H1 (cell line): ENCODE measurements at regions not wholly inside any gene's neighbourhood (a gene's known extent, or its start where the extent isn't known, plus 50 kb on each side); places are given as distances from the start of the nearest gene placed in this dataset.

ENCODE experiments used
- ATF3 ChIP-seq: IDR thresholded peaks from 2 replicates; pipeline ENCODE4 v1.6.1; 2011; ENCODE audit warnings: low read depth, mild to moderate bottlenecking, low read length; ENCODE audit not compliant: insufficient read depth
- CHD2 ChIP-seq: IDR thresholded peaks from 2 replicates; pipeline ENCODE4 v1.6.1; 2012; ENCODE audit warnings: low read length, improper control_type of control experiment
- CTCF ChIP-seq, 3 experiments: IDR thresholded peaks; 1 replicate in 2 of 3; 2 replicates in 1 of 3; pipeline versions ENCODE4 v1.5.1 to v1.6.1; 2011; ENCODE audit warnings: low read length in 3 of 3, mild to moderate bottlenecking in 3 of 3, inconsistent platforms in 2 of 3, low read depth in 1 of 3, moderate library complexity in 1 of 3; ENCODE audit not compliant: insufficient read depth in 1 of 3; ENCODE audit errors: control extremely low read depth in 1 of 3
- EZH2 ChIP-seq: fragments of 200-600 bp; sonication (generic); IDR thresholded peaks from 2 replicates; pipeline ENCODE4 v1.7.1; 2012; ENCODE audit warnings: low read depth, mild to moderate bottlenecking, moderate library complexity, low read length, inconsistent platforms; ENCODE audit not compliant: severe bottlenecking
- PHF8 ChIP-seq: fragments of 200-600 bp; sonication (generic); conservative IDR thresholded peaks from 2 replicates; pipeline ENCODE4 v1.7.1; 2012; ENCODE audit warnings: low read depth, mild to moderate bottlenecking, inconsistent platforms, low read length, moderate library complexity
- POLR2A ChIP-seq, 2 experiments: IDR thresholded peaks; 1 replicate in 1 of 2; 2 replicates in 1 of 2; pipeline ENCODE4 v1.6.1; 2011; ENCODE audit warnings: low read depth in 2 of 2, low read length in 2 of 2, mild to moderate bottlenecking in 2 of 2; ENCODE audit errors: control extremely low read depth in 1 of 2
- POLR2AphosphoS5 ChIP-seq: IDR thresholded peaks from 2 replicates; pipeline ENCODE4 v1.6.1; 2011; ENCODE audit warnings: low read depth, low read length
- POU5F1 ChIP-seq: IDR thresholded peaks from 2 replicates; pipeline ENCODE4 v1.6.1; 2011; ENCODE audit warnings: low read depth, mild to moderate bottlenecking, low read length, moderate library complexity
- SP2 ChIP-seq: IDR thresholded peaks from 2 replicates; pipeline ENCODE4 v1.6.1; 2012; ENCODE audit warnings: mild to moderate bottlenecking, low read length, inconsistent platforms
- TAF1 ChIP-seq: IDR thresholded peaks from 2 replicates; pipeline ENCODE4 v1.6.1; 2011; ENCODE audit warnings: mild to moderate bottlenecking, low read depth, low read length
- TBP ChIP-seq: IDR thresholded peaks from 2 replicates; pipeline ENCODE4 v1.6.1; 2011; ENCODE audit warnings: low read depth, low read length, improper control_type of control experiment
- YY1 ChIP-seq: IDR thresholded peaks from 2 replicates; pipeline ENCODE4 v1.6.1; 2011; ENCODE audit warnings: low read depth, mild to moderate bottlenecking, low read length

- no peak for TF ChIP-seq POLR2A (IDR thresholded peaks at IDR 0.05; ENCODE audit: control extremely low read depth in 1 of 2, low read depth in 2 of 2, low read length in 2 of 2)
- TF ChIP-seq TBP = no peak
- TF ChIP-seq TAF1 = no peak
- no peak for TF ChIP-seq POLR2AphosphoS5
- TF ChIP-seq SP2 = no peak
- no peak for TF ChIP-seq PHF8
- TF ChIP-seq CHD2 = no peak
- TF ChIP-seq CTCF (IDR thresholded peaks at IDR 0.05; ENCODE audit: control extremely low read depth in 1 of 3, insufficient read depth in 1 of 3, low read depth in 1 of 3, low read length in 3 of 3) = no peak
- TF ChIP-seq ATF3 = no peak
- TF ChIP-seq YY1 = no peak
- no peak for TF ChIP-seq POU5F1
- TF ChIP-seq EZH2 = no peak
Observed at GRCh38 chr11:45001466-45002165, 50.9 kb upstream of the TP53I11 start.
